ENCODE measurements at regions not wholly inside any gene's neighbourhood (a gene's known extent, or its start where the extent isn't known, plus 50 kb on each side); places are given as distances from the start of the nearest gene placed in this dataset.
A peak's percentile ranks its signal among the peaks of the same experiment; 100 is the strongest.

DNA sequence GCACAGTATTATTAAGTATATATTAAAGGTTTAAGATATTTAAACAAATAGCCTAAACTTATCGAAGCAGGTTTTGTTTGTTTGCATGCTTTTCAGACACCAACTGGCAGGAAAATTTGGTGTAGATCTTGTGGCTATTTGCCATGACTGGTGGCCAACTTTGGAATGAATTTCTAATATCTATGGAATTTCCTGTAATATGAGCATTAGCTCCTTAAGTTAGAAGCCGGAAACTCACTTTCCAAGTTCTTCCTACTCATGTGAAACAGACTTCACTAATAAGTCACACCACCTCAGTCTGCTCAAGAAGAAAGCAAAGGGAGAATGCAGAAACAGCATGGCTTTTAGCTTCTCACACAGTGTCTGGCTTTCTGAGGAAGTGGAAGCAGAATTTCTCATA, 563.9 kb downstream of the GRXCR1 start:
- ChIA-PET CTCF (no interaction called here), POLR2A (no interaction called here)
- intact Hi-C loops (cut with micrococcal nuclease) = no loop called here
- Mint-ChIP-seq H3K36me3 (ENCODE audit: insufficient read depth, unreplicated experiment) (no peaks in the 10 kb centered on the region), H3K27me3 (ENCODE audit: insufficient read depth, unreplicated experiment) (no peaks in the 10 kb centered on the region), H3K4me3 (ENCODE audit: unreplicated experiment) (no peak overlapping the region), H3K27ac (ENCODE audit: low read depth, unreplicated experiment) (peak overlapping the region; percentile 54), H3K9me3 (ENCODE audit: unreplicated experiment) (no peaks in the 10 kb centered on the region), H3K4me1 (ENCODE audit: insufficient read depth, unreplicated experiment) (peaks cover 23% of the 10 kb centered on the region)
- DNase-seq (ENCODE audit: unreplicated experiment) = peak; percentile 47
- BruUV-seq (replicated peaks) = no TSS peak
- TF ChIP-seq, protein P1, sequence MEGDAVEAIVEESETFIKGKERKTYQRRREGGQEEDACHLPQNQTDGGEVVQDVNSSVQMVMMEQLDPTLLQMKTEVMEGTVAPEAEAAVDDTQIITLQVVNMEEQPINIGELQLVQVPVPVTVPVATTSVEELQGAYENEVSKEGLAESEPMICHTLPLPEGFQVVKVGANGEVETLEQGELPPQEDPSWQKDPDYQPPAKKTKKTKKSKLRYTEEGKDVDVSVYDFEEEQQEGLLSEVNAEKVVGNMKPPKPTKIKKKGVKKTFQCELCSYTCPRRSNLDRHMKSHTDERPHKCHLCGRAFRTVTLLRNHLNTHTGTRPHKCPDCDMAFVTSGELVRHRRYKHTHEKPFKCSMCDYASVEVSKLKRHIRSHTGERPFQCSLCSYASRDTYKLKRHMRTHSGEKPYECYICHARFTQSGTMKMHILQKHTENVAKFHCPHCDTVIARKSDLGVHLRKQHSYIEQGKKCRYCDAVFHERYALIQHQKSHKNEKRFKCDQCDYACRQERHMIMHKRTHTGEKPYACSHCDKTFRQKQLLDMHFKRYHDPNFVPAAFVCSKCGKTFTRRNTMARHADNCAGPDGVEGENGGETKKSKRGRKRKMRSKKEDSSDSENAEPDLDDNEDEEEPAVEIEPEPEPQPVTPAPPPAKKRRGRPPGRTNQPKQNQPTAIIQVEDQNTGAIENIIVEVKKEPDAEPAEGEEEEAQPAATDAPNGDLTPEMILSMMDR (IDR thresholded peaks at IDR 0.05; ENCODE audit: unreplicated experiment) = no peak

DNA sequence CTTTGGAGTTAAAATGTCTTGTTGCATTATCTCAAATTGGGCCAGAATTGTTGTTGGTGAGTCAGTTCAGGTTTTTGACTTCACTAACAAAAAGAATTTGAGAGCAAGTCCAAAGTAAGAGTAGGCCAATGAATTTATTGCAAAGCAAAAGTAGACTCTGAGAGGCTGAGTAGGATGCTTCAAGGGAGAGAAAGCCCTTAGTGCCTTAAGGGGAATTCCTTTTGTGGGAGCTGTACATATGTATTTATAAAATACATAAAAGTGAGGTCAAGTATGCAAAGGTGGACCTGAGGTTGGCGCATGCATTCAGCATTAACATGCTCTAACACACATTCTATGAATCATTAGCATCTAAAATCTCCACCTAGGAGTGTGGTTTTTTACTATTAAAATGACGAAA, 565.4 kb downstream of the GRXCR1 start:
- Mint-ChIP-seq H3K27ac (ENCODE audit: low read depth, unreplicated experiment) (peak overlapping the region; percentile 54), H3K4me3 (ENCODE audit: unreplicated experiment) (no peak overlapping the region), H3K36me3 (ENCODE audit: insufficient read depth, unreplicated experiment) (no peaks in the 10 kb centered on the region), H3K27me3 (ENCODE audit: insufficient read depth, unreplicated experiment) (no peaks in the 10 kb centered on the region), H3K9me3 (ENCODE audit: unreplicated experiment) (no peaks in the 10 kb centered on the region), H3K4me1 (ENCODE audit: insufficient read depth, unreplicated experiment) (peaks cover 23% of the 10 kb centered on the region)
- ChIA-PET CTCF (interaction anchor here (0.9 to 1.6 kb wide), 2 partner anchors 14 to 326 kb away, joined by 3 to 5 read pairs; no protein-coding TSS in a partner anchor), POLR2A (interaction anchor here (0.7 to 1.1 kb wide), 2 partner anchors 9 to 394 kb away, joined by 3 to 4 read pairs; no protein-coding TSS in a partner anchor)
- BruUV-seq (replicated peaks) = no TSS peak
- intact Hi-C loops (cut with micrococcal nuclease) = no loop called here
- peak; percentile 58 for DNase-seq (ENCODE audit: unreplicated experiment)
- TF ChIP-seq, protein P1 (IDR thresholded peaks at IDR 0.05; ENCODE audit: unreplicated experiment) = no peak

DNA sequence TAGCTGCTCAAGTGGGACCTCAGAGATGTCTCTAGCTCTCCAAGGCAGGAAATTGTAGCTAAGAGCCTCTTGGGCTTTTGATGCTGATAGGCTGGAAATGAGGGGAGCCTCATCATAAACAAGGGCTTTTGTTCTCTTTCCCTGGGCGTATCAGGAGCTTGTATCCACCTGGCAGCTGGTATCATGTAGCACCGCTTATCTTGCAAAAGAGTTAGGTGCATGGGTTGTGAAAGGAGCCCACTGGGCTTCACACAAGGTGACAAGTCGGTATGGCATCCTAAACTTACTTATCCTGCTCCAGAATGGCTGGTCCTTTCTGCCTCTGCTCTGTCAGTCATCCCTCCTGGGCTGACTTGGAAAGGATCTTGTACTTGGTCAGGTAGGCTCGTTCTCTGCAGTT, 565.8 kb downstream of the GRXCR1 start:
- ChIA-PET CTCF (interaction anchor here (0.9 to 1.6 kb wide), 2 partner anchors 14 to 326 kb away, joined by 3 to 5 read pairs; no protein-coding TSS in a partner anchor), POLR2A (interaction anchor here (0.7 to 1.1 kb wide), 2 partner anchors 8 to 395 kb away, joined by 3 to 4 read pairs; no protein-coding TSS in a partner anchor)
- H3K27ac Mint-ChIP-seq (ENCODE audit: low read depth, unreplicated experiment) = no peak overlapping the region
- intact Hi-C loops (cut with micrococcal nuclease) = no loop called here
- no TSS peak for BruUV-seq (replicated peaks)
- H3K4me3 Mint-ChIP-seq (ENCODE audit: unreplicated experiment) = no peak overlapping the region
- no peaks in the 10 kb centered on the region for H3K36me3 Mint-ChIP-seq (ENCODE audit: insufficient read depth, unreplicated experiment)
- H3K9me3 Mint-ChIP-seq (ENCODE audit: unreplicated experiment) = no peaks in the 10 kb centered on the region
- peaks cover 23% of the 10 kb centered on the region for H3K4me1 Mint-ChIP-seq (ENCODE audit: insufficient read depth, unreplicated experiment)
- DNase-seq (ENCODE audit: unreplicated experiment) = peak; percentile 11
- TF ChIP-seq, protein P1 (IDR thresholded peaks at IDR 0.05; ENCODE audit: unreplicated experiment) = no peak
- no peaks in the 10 kb centered on the region for H3K27me3 Mint-ChIP-seq (ENCODE audit: insufficient read depth, unreplicated experiment)

DNA sequence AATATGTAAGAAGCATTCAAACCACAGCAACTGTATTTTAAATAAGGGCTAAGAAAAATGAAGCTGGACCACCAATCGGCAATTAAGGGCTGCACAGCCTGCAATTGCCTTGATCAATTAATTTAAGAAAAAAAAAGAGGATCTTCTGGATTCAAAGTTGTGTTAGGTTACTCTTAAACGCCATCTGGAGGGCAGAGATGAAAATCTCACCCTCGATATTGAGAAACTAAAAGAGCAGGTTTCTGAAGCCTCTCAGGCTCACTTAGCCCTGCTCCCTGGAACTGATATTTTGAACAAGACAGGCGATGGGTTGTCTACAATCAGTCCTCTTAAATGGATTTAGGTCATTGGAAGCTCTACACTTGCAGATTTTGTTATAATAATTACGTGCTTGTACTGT, 579.4 kb downstream of the GRXCR1 start:
- intact Hi-C loops (cut with micrococcal nuclease) = loop anchor here (5.0 kb wide), 1 partner anchor 475 kb away; no protein-coding TSS in a partner anchor
- ChIA-PET CTCF (interaction anchor here (0.6 to 4.0 kb wide), 9 partner anchors 14 to 1088 kb away, joined by 3 to 25 read pairs (median 3); no protein-coding TSS in a partner anchor), POLR2A (interaction anchor here (0.6 kb wide), 1 partner anchor 82 kb away, joined by 3 read pairs; no protein-coding TSS in a partner anchor)
- no peak overlapping the region for H3K27ac Mint-ChIP-seq (ENCODE audit: low read depth, unreplicated experiment)
- TF ChIP-seq, protein P1 (IDR thresholded peaks at IDR 0.05; ENCODE audit: unreplicated experiment) = peak; percentile 7
- no peaks in the 10 kb centered on the region for H3K4me1 Mint-ChIP-seq (ENCODE audit: insufficient read depth, unreplicated experiment)
- H3K36me3 Mint-ChIP-seq (ENCODE audit: insufficient read depth, unreplicated experiment) = no peaks in the 10 kb centered on the region
- no peak overlapping the region for H3K4me3 Mint-ChIP-seq (ENCODE audit: unreplicated experiment)
- no peaks in the 10 kb centered on the region for H3K27me3 Mint-ChIP-seq (ENCODE audit: insufficient read depth, unreplicated experiment)
- DNase-seq (ENCODE audit: unreplicated experiment) = no peak
- H3K9me3 Mint-ChIP-seq (ENCODE audit: unreplicated experiment) = peaks cover 49% of the 10 kb centered on the region
- no TSS peak for BruUV-seq (replicated peaks)
